Type B pancreatic cell (in vitro differentiated cells): ENCODE measurements at regions not wholly inside any gene's neighbourhood (a gene's known extent, or its start where the extent isn't known, plus 50 kb on each side); places are given as distances from the start of the nearest gene placed in this dataset.

ENCODE experiments used
- DNase-seq: peaks from one replicate; pipeline ENCODE4 v3.0.0; 2021; ENCODE audit warnings: mixed read lengths; ENCODE audit not compliant: unreplicated experiment; ENCODE audit errors: extremely low spot score
- H3K27ac Mint-ChIP-seq: 2 replicates; pipeline ENCODE4 v1.8.0; 2021; ENCODE audit warnings: mild to moderate bottlenecking, mixed read lengths
- H3K27me3 Mint-ChIP-seq: 2 replicates; pipeline ENCODE4 v1.8.0; 2021; ENCODE audit warnings: mixed read lengths
- H3K36me3 Mint-ChIP-seq: 2 replicates; pipeline ENCODE4 v1.8.0; 2021; ENCODE audit warnings: mixed read lengths
- H3K4me1 Mint-ChIP-seq: one replicate; pipeline ENCODE4 v1.8.0; 2021; ENCODE audit warnings: mixed read lengths; ENCODE audit not compliant: unreplicated experiment
- H3K4me3 Mint-ChIP-seq: 2 replicates; pipeline ENCODE4 v1.8.0; 2021; ENCODE audit warnings: mild to moderate bottlenecking, mixed read lengths
- H3K9me3 Mint-ChIP-seq: 2 replicates; pipeline ENCODE4 v1.8.0; 2021; ENCODE audit warnings: mixed read lengths
- TF ChIP-seq, protein P1 (sequence below): fragments of 200-600 bp; sonication (generic); conservative IDR thresholded peaks from 2 replicates; pipeline ENCODE4 v1.5.0; 2021; ENCODE audit warnings: antibody characterized with exemption, mild to moderate bottlenecking

DNA sequence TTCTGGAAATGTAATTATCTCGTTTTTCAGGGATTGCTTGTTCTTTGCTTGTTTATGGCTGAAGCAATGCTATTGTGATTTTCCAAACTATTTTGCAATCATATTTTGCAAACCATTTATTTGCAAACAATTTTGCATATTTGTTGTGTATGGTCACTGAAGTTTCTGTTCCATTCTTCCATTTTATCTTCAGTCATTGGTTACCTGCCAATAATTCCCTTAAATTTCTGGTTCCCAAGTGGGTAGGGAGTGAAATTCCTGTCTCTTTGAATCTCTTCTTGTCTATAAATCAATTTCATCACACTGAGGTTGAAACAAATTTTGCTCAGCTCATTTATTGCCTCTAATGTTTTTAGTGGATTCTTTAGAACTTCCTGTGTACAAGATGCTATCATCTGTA lies 401.7 kb upstream of the VWC2 start:
- no peaks in the 10 kb centered on the region for H3K36me3 Mint-ChIP-seq
- TF ChIP-seq, protein P1, sequence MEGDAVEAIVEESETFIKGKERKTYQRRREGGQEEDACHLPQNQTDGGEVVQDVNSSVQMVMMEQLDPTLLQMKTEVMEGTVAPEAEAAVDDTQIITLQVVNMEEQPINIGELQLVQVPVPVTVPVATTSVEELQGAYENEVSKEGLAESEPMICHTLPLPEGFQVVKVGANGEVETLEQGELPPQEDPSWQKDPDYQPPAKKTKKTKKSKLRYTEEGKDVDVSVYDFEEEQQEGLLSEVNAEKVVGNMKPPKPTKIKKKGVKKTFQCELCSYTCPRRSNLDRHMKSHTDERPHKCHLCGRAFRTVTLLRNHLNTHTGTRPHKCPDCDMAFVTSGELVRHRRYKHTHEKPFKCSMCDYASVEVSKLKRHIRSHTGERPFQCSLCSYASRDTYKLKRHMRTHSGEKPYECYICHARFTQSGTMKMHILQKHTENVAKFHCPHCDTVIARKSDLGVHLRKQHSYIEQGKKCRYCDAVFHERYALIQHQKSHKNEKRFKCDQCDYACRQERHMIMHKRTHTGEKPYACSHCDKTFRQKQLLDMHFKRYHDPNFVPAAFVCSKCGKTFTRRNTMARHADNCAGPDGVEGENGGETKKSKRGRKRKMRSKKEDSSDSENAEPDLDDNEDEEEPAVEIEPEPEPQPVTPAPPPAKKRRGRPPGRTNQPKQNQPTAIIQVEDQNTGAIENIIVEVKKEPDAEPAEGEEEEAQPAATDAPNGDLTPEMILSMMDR = no peak
- H3K27ac Mint-ChIP-seq = no peak overlapping the region
- H3K4me3 Mint-ChIP-seq = no peak overlapping the region
- no peaks in the 10 kb centered on the region for H3K4me1 Mint-ChIP-seq
- no peaks in the 10 kb centered on the region for H3K27me3 Mint-ChIP-seq
- H3K9me3 Mint-ChIP-seq = no peaks in the 10 kb centered on the region
- DNase-seq = no peak

DNA sequence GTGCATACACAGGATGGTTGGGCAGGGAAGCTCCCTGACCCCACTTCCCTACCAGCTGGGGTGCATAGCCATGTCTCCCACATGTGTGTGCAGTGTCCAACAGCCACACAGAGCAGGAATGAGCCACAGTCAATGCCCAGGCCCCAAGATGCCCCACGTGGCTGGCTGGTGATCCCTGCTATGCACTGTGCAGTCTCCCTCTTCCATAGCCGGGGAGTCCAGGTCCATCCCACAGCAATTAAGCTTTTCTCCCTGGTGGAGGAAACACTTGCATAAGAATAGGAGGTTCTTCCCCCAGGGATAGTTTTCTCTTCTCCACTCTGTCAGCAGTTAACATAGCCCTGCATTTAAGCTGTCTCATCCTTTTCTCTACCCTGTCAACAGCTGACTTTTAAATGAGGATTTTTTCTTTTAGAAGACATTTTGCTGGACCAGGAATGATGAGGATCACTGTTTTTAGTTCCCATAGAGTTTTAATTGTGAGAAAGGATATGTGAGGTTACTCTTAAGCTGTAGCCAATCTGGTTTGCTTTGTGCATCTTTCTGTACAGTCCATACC lies 396.5 kb upstream of the VWC2 start:
- TF ChIP-seq, protein P1 = no peak
- Mint-ChIP-seq H3K4me3 (no peak overlapping the region), H3K9me3 (no peaks in the 10 kb centered on the region), H3K36me3 (no peaks in the 10 kb centered on the region), H3K4me1 (no peaks in the 10 kb centered on the region), H3K27me3 (no peaks in the 10 kb centered on the region), H3K27ac (no peak overlapping the region)
- DNase-seq = no peak

DNA sequence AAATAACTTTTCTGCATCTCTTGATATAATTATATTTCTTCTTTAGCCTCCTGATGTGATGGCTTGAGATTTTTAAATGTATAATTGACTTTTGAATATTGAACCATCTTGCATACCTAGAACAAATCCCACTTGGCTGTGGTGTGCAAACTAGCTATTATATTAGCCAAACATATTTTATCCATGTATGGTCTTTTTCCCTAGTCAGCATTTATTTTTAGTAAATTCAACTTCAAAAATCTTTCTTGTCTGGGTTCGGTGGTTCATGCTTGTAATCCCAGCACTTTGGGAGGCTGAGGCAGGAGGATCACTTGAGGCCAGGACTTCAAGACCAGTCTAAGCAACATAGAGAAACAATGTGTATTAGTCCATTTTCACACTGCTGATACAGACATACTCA lies 386.6 kb upstream of the VWC2 start:
- no peak overlapping the region for H3K27ac Mint-ChIP-seq
- TF ChIP-seq, protein P1 = no peak
- no peaks in the 10 kb centered on the region for H3K9me3 Mint-ChIP-seq

DNA sequence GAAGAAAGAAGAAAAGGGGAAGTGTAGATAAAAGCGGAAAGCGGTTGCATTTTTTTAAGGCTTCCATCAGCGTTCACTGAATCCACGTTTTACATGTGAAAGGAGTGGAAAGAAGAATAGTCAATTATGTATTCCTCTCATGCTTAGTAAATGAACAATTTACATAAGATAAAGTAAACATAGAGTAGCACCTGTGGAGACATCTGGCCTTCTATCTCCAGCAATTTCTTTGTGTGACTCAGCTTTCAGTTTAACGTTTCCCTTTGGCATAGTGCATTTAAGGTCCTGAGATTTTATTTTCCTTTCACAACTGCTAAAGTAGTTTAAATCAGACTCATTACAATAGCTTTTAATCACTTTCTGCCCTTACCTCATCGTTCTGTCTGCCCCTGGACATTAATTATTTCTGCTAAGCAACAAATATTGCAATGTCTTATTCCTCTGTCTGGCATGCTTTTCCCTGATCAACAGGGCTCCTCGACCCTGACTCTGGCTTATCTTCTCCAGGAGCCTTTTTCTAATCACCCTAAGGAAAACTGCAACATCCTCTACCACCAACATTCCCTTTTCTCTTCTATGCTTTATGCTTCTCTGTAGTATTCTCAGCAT lies 383.5 kb upstream of the VWC2 start:
- H3K4me1 Mint-ChIP-seq = no peaks in the 10 kb centered on the region
- H3K36me3 Mint-ChIP-seq = no peaks in the 10 kb centered on the region
- H3K27me3 Mint-ChIP-seq = no peaks in the 10 kb centered on the region
- H3K27ac Mint-ChIP-seq = no peak overlapping the region
- DNase-seq = no peak
- TF ChIP-seq, protein P1 = no peak
- H3K9me3 Mint-ChIP-seq = no peaks in the 10 kb centered on the region
- H3K4me3 Mint-ChIP-seq = no peak overlapping the region

More for the DNA sequence above, 386.6 kb upstream of the VWC2 start:
- H3K27me3 Mint-ChIP-seq = no peaks in the 10 kb centered on the region
- no peak overlapping the region for H3K4me3 Mint-ChIP-seq
- no peaks in the 10 kb centered on the region for H3K36me3 Mint-ChIP-seq
- DNase-seq = no peak
- H3K4me1 Mint-ChIP-seq = no peaks in the 10 kb centered on the region

DNA sequence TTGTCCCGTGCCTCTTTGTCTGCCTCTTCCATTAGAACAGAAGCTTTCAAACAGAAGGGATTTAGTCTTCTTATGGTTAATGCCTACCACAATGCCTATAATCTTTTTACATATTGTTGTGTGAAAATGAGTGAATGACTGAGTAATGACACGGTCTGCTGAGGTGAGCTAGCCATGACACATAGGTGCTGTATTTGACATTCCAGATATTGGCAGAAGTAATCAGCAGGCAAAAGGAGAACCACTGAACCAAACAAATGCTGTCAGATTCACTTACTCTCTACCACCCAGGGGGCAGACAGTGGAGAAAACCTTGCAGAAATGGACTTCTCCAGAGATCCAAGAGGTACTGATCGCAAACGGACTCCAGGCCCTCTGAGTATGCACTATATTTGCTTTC lies 377.2 kb upstream of the VWC2 start:
- no peak overlapping the region for H3K27ac Mint-ChIP-seq
- no peak overlapping the region for H3K4me3 Mint-ChIP-seq
- TF ChIP-seq, protein P1 = no peak
- no peaks in the 10 kb centered on the region for H3K9me3 Mint-ChIP-seq
- no peaks in the 10 kb centered on the region for H3K36me3 Mint-ChIP-seq
- H3K27me3 Mint-ChIP-seq = no peaks in the 10 kb centered on the region
- DNase-seq = no peak
- H3K4me1 Mint-ChIP-seq = peaks cover 6% of the 10 kb centered on the region
